Muscle layer of colon (tissue), 2 donors: ENCODE measurements at regions not wholly inside any gene's neighbourhood (a gene's known extent, or its start where the extent isn't known, plus 50 kb on each side); places are given as distances from the start of the nearest gene placed in this dataset.

Experiments
- H3K27ac ChIP-seq: one replicate; pipeline ENCODE4 v1.7.0; 2013; ENCODE audit warnings: low read depth, mild to moderate bottlenecking, low read length, moderate library complexity
- H3K27me3 ChIP-seq, 2 donors: one replicate each; pipeline ENCODE4 v1.7.0; 2013; ENCODE audit warnings: low read length in 2 of 2, mild to moderate bottlenecking in 2 of 2; ENCODE audit not compliant: insufficient read depth in 2 of 2, control insufficient read depth in 1 of 2
- H3K36me3 ChIP-seq: one replicate; pipeline ENCODE4 v1.7.0; 2013; ENCODE audit warnings: mild to moderate bottlenecking, low read length; ENCODE audit not compliant: insufficient read depth
- H3K4me1 ChIP-seq: one replicate; pipeline ENCODE4 v1.7.0; 2013; ENCODE audit warnings: mild to moderate bottlenecking, low read length; ENCODE audit not compliant: insufficient read depth
- H3K4me3 ChIP-seq, 2 donors: one replicate each; pipeline ENCODE4 v1.7.0; 2013; ENCODE audit warnings: low read length in 2 of 2, low read depth in 1 of 2, mild to moderate bottlenecking in 1 of 2, moderate library complexity in 1 of 2
- H3K9ac ChIP-seq: one replicate; pipeline ENCODE4 v1.7.0; 2013; ENCODE audit warnings: low read length
- H3K9me3 ChIP-seq: one replicate; pipeline ENCODE4 v1.7.0; 2013; ENCODE audit warnings: mild to moderate bottlenecking, low read length
- donor health status: abdominal sarcoma.
- donor health status: Adenocarcinoma of cecum.

- H3K9ac ChIP-seq, result no peak overlapping the region
- no peaks in the 10 kb centered on the region for H3K36me3 ChIP-seq
- no peaks in the 10 kb centered on the region for H3K27me3 ChIP-seq
- no peaks in the 10 kb centered on the region for H3K4me1 ChIP-seq
- H3K4me3 ChIP-seq, result no peak overlapping the region
- H3K27ac ChIP-seq, result no peak overlapping the region
- no peaks in the 10 kb centered on the region for H3K9me3 ChIP-seq
Observed at GRCh38 chr7:32244806-32245345, 174.7 kb upstream of the PDE1C start.

GRCh38 chr7:32243687-32244290, 173.6 kb upstream of the PDE1C start:
- Histone ChIP-seq H3K27me3 (no peaks in the 10 kb centered on the region), H3K9ac (no peak overlapping the region), H3K27ac (no peak overlapping the region), H3K36me3 (no peaks in the 10 kb centered on the region), H3K4me3 (no peak overlapping the region), H3K9me3 (no peaks in the 10 kb centered on the region), H3K4me1 (no peaks in the 10 kb centered on the region)

- H3K4me1 ChIP-seq, result no peaks in the 10 kb centered on the region
Observed at GRCh38 chr7:32242436-32242835, 172.2 kb upstream of the PDE1C start.

GRCh38 chr7:32241636-32242035, 171.4 kb upstream of the PDE1C start:
- no peaks in the 10 kb centered on the region for H3K27me3 ChIP-seq
- H3K9me3 ChIP-seq, result no peaks in the 10 kb centered on the region
- no peak overlapping the region for H3K4me3 ChIP-seq
- no peak overlapping the region for H3K9ac ChIP-seq
- H3K27ac ChIP-seq, result no peak overlapping the region
- H3K36me3 ChIP-seq, result no peaks in the 10 kb centered on the region
- H3K4me1 ChIP-seq, result no peaks in the 10 kb centered on the region

More at GRCh38 chr7:32242436-32242835, 172.2 kb upstream of the PDE1C start:
- no peaks in the 10 kb centered on the region for H3K9me3 ChIP-seq
- H3K4me3 ChIP-seq, result no peak overlapping the region
- no peaks in the 10 kb centered on the region for H3K36me3 ChIP-seq
- no peaks in the 10 kb centered on the region for H3K27me3 ChIP-seq
- H3K9ac ChIP-seq, result no peak overlapping the region
- H3K27ac ChIP-seq, result no peak overlapping the region

GRCh38 chr7:32239764-32240163, 169.6 kb upstream of the PDE1C start:
- no peaks in the 10 kb centered on the region for H3K4me1 ChIP-seq
- no peak overlapping the region for H3K9ac ChIP-seq
- H3K27ac ChIP-seq, result no peak overlapping the region
- H3K27me3 ChIP-seq, result no peaks in the 10 kb centered on the region
- H3K36me3 ChIP-seq, result no peaks in the 10 kb centered on the region
- H3K4me3 ChIP-seq, result no peak overlapping the region
- peaks cover 3% of the 10 kb centered on the region for H3K9me3 ChIP-seq

GRCh38 chr7:32228601-32229000, 158.4 kb upstream of the PDE1C start:
- Histone ChIP-seq H3K4me3 (no peak overlapping the region), H3K4me1 (no peaks in the 10 kb centered on the region), H3K9me3 (no peaks in the 10 kb centered on the region), H3K9ac (no peak overlapping the region), H3K27me3 (no peaks in the 10 kb centered on the region), H3K27ac (no peak overlapping the region), H3K36me3 (no peaks in the 10 kb centered on the region)

- Histone ChIP-seq H3K9me3 (no peaks in the 10 kb centered on the region), H3K36me3 (no peaks in the 10 kb centered on the region), H3K4me1 (no peaks in the 10 kb centered on the region), H3K27ac (no peak overlapping the region), H3K4me3 (no peak overlapping the region), H3K27me3 (no peaks in the 10 kb centered on the region), H3K9ac (no peak overlapping the region)
Observed at GRCh38 chr7:32227746-32228145, 157.5 kb upstream of the PDE1C start.

- H3K9me3 ChIP-seq, result no peaks in the 10 kb centered on the region
- H3K27me3 ChIP-seq, result no peaks in the 10 kb centered on the region
- no peak overlapping the region for H3K9ac ChIP-seq
- H3K27ac ChIP-seq, result no peak overlapping the region
- no peak overlapping the region for H3K4me3 ChIP-seq
- no peaks in the 10 kb centered on the region for H3K4me1 ChIP-seq
- no peaks in the 10 kb centered on the region for H3K36me3 ChIP-seq
Observed at GRCh38 chr7:32224276-32224675, 154.1 kb upstream of the PDE1C start.

- H3K36me3 ChIP-seq, result no peaks in the 10 kb centered on the region
- H3K9me3 ChIP-seq, result no peaks in the 10 kb centered on the region
- no peaks in the 10 kb centered on the region for H3K27me3 ChIP-seq
- H3K27ac ChIP-seq, result no peak overlapping the region
- no peaks in the 10 kb centered on the region for H3K4me1 ChIP-seq
- no peak overlapping the region for H3K9ac ChIP-seq
- H3K4me3 ChIP-seq, result no peak overlapping the region
Observed at GRCh38 chr7:32223721-32224120, 153.5 kb upstream of the PDE1C start.

- H3K27me3 ChIP-seq, result no peaks in the 10 kb centered on the region
- H3K9me3 ChIP-seq, result no peaks in the 10 kb centered on the region
- no peaks in the 10 kb centered on the region for H3K4me1 ChIP-seq
- no peaks in the 10 kb centered on the region for H3K36me3 ChIP-seq
- no peak overlapping the region for H3K9ac ChIP-seq
- H3K27ac ChIP-seq, result no peak overlapping the region
- H3K4me3 ChIP-seq, result no peak overlapping the region
Observed at GRCh38 chr7:32223071-32223650, 153.0 kb upstream of the PDE1C start.

- Histone ChIP-seq H3K36me3 (no peaks in the 10 kb centered on the region), H3K27ac (no peak overlapping the region), H3K4me1 (no peaks in the 10 kb centered on the region)
Observed at GRCh38 chr7:32222251-32222900, 152.2 kb upstream of the PDE1C start.

More at GRCh38 chr7:32222251-32222900, 152.2 kb upstream of the PDE1C start:
- Histone ChIP-seq H3K4me3 (no peak overlapping the region), H3K9ac (no peak overlapping the region), H3K27me3 (no peaks in the 10 kb centered on the region), H3K9me3 (no peaks in the 10 kb centered on the region)
